OCI-LY1 (cell line): ENCODE measurements at regions not wholly inside any gene's neighbourhood (a gene's known extent, or its start where the extent isn't known, plus 50 kb on each side); places are given as distances from the start of the nearest gene placed in this dataset.
"Not testable (repeated sequence)": the region's sequence is repeated elsewhere in the genome, so short reads cannot be mapped to it uniquely, and the experiment has no call there.

Experiments used
- EZH2 ChIP-seq: fragments of 200-600 bp; sonication (generic), shearing (Covaris generic); IDR thresholded peaks from 2 replicates; pipeline ENCODE4 v1.8.0; 2017; ENCODE audit warnings: borderline replicate concordance, mixed run types, mild to moderate bottlenecking, antibody characterized with exemption, low read length, moderate library complexity, mixed read lengths
- TF ChIP-seq, protein P1 (sequence below): fragments of 200-600 bp; sonication (generic), shearing (Covaris generic); IDR thresholded peaks from 2 replicates; pipeline ENCODE4 v1.5.1; 2017; ENCODE audit warnings: mild to moderate bottlenecking, antibody characterized with exemption, low read length, moderate library complexity, mixed read lengths

GRCh38 chr18:14361346-14361745 lies 182.1 kb downstream of the POTEC start:
- TF ChIP-seq, protein P1, sequence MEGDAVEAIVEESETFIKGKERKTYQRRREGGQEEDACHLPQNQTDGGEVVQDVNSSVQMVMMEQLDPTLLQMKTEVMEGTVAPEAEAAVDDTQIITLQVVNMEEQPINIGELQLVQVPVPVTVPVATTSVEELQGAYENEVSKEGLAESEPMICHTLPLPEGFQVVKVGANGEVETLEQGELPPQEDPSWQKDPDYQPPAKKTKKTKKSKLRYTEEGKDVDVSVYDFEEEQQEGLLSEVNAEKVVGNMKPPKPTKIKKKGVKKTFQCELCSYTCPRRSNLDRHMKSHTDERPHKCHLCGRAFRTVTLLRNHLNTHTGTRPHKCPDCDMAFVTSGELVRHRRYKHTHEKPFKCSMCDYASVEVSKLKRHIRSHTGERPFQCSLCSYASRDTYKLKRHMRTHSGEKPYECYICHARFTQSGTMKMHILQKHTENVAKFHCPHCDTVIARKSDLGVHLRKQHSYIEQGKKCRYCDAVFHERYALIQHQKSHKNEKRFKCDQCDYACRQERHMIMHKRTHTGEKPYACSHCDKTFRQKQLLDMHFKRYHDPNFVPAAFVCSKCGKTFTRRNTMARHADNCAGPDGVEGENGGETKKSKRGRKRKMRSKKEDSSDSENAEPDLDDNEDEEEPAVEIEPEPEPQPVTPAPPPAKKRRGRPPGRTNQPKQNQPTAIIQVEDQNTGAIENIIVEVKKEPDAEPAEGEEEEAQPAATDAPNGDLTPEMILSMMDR, result not testable (repeated sequence)
- TF ChIP-seq EZH2, result not testable (repeated sequence)
